Ectodermal cell (in vitro differentiated cells): ENCODE measurements at regions not wholly inside any gene's neighbourhood (a gene's known extent, or its start where the extent isn't known, plus 50 kb on each side); places are given as distances from the start of the nearest gene placed in this dataset.

Experiments
- H3K27ac ChIP-seq: 2 replicates; pipeline ENCODE4 v1.7.0; 2013; ENCODE audit warnings: mild to moderate bottlenecking, low read depth, low read length; ENCODE audit not compliant: insufficient read depth, poor library complexity, severe bottlenecking
- H3K27me3 ChIP-seq: 2 replicates; pipeline ENCODE4 v1.7.0; 2013; ENCODE audit warnings: mild to moderate bottlenecking, low read length; ENCODE audit not compliant: insufficient read depth, control insufficient read depth, poor library complexity, severe bottlenecking
- H3K36me3 ChIP-seq: one replicate; pipeline ENCODE4 v1.7.0; 2013; ENCODE audit warnings: low read length; ENCODE audit not compliant: control insufficient read depth, insufficient read depth
- H3K4me1 ChIP-seq: one replicate; pipeline ENCODE4 v1.7.0; 2013; ENCODE audit warnings: low read length; ENCODE audit not compliant: control insufficient read depth, insufficient read depth
- H3K4me3 ChIP-seq: 2 replicates; pipeline ENCODE4 v1.7.0; 2013; ENCODE audit warnings: low read depth, low read length, control low read depth; ENCODE audit not compliant: insufficient read depth
- H3K9me3 ChIP-seq: 2 replicates; pipeline ENCODE4 v1.7.0; 2013; ENCODE audit warnings: mild to moderate bottlenecking, low read length, moderate library complexity; ENCODE audit not compliant: control insufficient read depth
- WGBS, 2 experiments: methylation state at CpG; one replicate each; pipeline ENCODE4 v1.1.7; 2013; ENCODE audit warnings: missing lambda C conversion rate in 2 of 2; 5-methylcytosine and 5-hydroxymethylcytosine counted together

DNA sequence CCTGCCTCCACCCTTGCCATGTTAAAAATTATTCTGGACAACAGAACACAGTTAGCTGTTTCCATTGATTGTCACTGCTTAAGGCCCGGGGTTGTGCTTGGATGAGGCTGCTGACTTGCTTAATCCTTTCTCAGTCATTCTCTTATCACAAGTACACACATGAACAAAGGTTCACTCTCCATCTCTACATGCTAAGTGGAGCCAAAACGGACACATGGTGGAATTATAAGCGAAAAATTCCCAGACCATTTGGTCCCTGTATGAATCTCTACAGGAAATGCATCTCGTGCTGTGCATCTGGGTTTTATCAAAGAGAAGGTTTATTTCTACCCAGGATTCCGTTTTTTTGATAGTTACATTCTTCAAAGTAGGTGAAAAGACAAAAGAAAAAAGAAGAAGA, 177.5 kb upstream of the ETAA1 start:
- Histone ChIP-seq H3K36me3 (no peaks in the 10 kb centered on the region), H3K9me3 (no peaks in the 10 kb centered on the region), H3K4me1 (no peaks in the 10 kb centered on the region), H3K4me3 (no peak overlapping the region), H3K27me3 (no peaks in the 10 kb centered on the region), H3K27ac (no peak overlapping the region)
- WGBS, 2 experiments, result 93 to 94% methylated on average over 5 of the region's 5 CpGs

DNA sequence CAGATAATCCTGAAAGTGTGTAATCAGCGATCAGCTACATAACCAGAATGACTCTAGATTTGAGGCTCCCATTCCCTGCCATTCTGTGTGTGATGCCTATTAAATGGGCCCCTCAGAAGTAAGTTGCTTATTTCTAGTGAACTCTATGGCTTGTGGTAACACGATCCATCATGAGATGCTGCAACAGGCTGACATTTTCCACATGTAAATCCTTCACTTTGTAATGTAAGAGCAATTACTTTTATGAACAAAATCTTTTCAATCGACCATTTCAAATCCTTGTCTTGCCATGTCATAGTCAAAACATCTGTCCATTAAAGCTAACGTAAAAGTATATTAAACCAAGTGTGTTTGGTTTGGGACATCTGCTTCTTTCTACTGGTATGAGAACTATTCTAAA, 175.9 kb upstream of the ETAA1 start:
- H3K36me3 ChIP-seq, result no peaks in the 10 kb centered on the region
- no peaks in the 10 kb centered on the region for H3K9me3 ChIP-seq
- H3K4me1 ChIP-seq, result no peaks in the 10 kb centered on the region
- no peak overlapping the region for H3K27ac ChIP-seq
- no peaks in the 10 kb centered on the region for H3K27me3 ChIP-seq
- H3K4me3 ChIP-seq, result no peak overlapping the region
- WGBS, 2 experiments, result 90 to 100% methylated on average over 4 of the region's 4 CpGs

DNA sequence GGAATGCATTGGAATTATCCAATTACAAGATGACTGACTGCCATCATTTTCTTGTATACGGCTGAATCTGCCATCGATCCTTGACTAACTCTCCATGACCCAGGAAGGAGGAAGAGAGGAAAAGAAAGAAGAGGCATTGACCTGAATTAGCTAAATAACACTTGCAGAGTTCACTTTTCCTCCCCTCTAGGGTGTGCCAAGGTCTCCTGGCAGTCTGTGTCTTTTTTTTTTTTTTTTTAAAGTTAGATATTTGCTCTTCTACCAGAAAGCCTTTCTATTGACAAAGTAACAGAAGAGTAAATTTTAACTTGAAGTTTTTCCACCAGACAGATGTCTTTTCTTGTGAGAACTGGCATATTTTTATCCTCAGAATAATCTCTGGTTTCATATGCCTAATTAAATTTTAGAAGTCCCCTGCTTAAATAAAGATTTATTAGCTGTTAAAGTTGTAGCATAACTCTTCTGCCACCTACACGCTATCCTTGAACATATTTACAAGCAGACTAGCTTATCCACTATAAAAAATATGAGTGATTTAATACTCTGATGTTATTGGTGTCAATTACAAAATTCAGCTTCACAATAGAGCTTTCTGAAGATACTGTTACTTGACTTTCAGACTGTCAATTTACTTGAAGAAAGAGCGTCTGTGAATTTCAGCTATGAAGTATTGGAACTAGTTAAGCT, 171.7 kb upstream of the ETAA1 start:
- Histone ChIP-seq H3K36me3 (no peaks in the 10 kb centered on the region), H3K27ac (no peak overlapping the region), H3K27me3 (no peaks in the 10 kb centered on the region), H3K9me3 (no peaks in the 10 kb centered on the region), H3K4me3 (no peak overlapping the region), H3K4me1 (no peaks in the 10 kb centered on the region)
- WGBS, 2 experiments, result 95 to 97% methylated on average over 3 of the region's 4 CpGs

DNA sequence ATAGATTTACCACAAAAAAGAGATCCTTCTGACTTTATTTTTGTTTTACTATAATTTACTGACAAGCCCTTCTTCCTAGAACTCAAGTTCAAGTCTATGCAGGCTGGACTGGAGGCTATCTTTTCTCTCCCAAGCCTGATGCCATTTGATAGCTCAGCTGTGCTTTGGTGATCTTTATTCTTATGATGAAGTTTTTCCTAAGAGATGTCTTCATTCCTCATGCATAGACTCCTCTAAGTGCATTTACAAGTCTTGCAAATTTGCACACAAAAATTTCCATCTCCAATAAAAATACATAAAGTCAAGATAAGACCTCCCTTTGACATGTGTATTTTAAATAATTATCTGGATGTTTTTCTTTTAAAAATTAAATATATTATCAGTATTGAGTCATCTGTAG, 167.4 kb upstream of the ETAA1 start:
- Histone ChIP-seq H3K4me1 (no peaks in the 10 kb centered on the region), H3K27ac (no peak overlapping the region), H3K36me3 (no peaks in the 10 kb centered on the region), H3K27me3 (no peaks in the 10 kb centered on the region), H3K4me3 (no peak overlapping the region), H3K9me3 (no peaks in the 10 kb centered on the region)

DNA sequence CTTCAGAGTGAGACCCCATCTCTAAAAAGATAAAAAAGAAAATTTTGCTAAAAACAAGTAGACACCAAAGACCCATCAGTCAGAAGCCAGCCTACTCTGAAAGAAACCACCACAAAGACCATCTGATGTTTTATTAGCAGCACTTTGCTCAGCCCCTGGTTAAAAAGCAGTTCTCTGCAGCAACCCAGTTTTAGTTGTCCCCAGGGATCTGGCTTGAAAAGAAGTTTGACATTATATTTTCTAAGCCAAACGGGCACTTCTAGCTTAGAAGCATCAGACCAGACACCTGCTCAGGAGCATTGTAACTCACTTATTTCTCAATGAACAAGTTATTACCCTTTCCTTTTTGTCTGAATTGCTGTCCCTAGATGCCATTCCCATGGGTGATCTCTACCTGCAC, 164.2 kb upstream of the ETAA1 start:
- 84 to 96% methylated on average over 1 of the region's 1 CpG for WGBS, 2 experiments
- no peak overlapping the region for H3K27ac ChIP-seq

GRCh38 chr2:67234440-67234839, 162.7 kb upstream of the ETAA1 start:
- 68 to 74% methylated on average over 3 of the region's 3 CpGs for WGBS, 2 experiments
- H3K27ac ChIP-seq, result no peak overlapping the region
- no peaks in the 10 kb centered on the region for H3K27me3 ChIP-seq
- H3K4me1 ChIP-seq, result no peaks in the 10 kb centered on the region
- no peaks in the 10 kb centered on the region for H3K9me3 ChIP-seq
- no peaks in the 10 kb centered on the region for H3K36me3 ChIP-seq
- H3K4me3 ChIP-seq, result no peak overlapping the region

More for the DNA sequence above, 164.2 kb upstream of the ETAA1 start:
- no peaks in the 10 kb centered on the region for H3K36me3 ChIP-seq
- H3K4me3 ChIP-seq, result no peak overlapping the region
- H3K9me3 ChIP-seq, result no peaks in the 10 kb centered on the region
- no peaks in the 10 kb centered on the region for H3K27me3 ChIP-seq
- no peaks in the 10 kb centered on the region for H3K4me1 ChIP-seq

- Histone ChIP-seq H3K4me1 (no peaks in the 10 kb centered on the region), H3K36me3 (no peaks in the 10 kb centered on the region), H3K27ac (no peak overlapping the region), H3K9me3 (no peaks in the 10 kb centered on the region), H3K4me3 (no peak overlapping the region), H3K27me3 (no peaks in the 10 kb centered on the region)
- WGBS, 2 experiments, result 87 to 100% methylated on average over 1 of the region's 2 CpGs
These were observed 159.8 kb upstream of the ETAA1 start for GRCh38 chr2:67237288-67237687.

- Histone ChIP-seq H3K27ac (no peak overlapping the region), H3K36me3 (no peaks in the 10 kb centered on the region), H3K27me3 (no peaks in the 10 kb centered on the region), H3K4me1 (no peaks in the 10 kb centered on the region), H3K4me3 (no peak overlapping the region), H3K9me3 (no peaks in the 10 kb centered on the region)
- 95 to 100% methylated on average over 2 of the region's 2 CpGs for WGBS, 2 experiments
These were observed 156.6 kb upstream of the ETAA1 start for GRCh38 chr2:67240507-67240906.

GRCh38 chr2:67241453-67241852, 155.7 kb upstream of the ETAA1 start:
- no peaks in the 10 kb centered on the region for H3K9me3 ChIP-seq
- H3K27ac ChIP-seq, result no peak overlapping the region
- WGBS, 2 experiments, result 97 to 100% methylated on average over 1 of the region's 1 CpG

GRCh38 chr2:67242456-67242855, 154.7 kb upstream of the ETAA1 start:
- no peak overlapping the region for H3K27ac ChIP-seq
- H3K36me3 ChIP-seq, result no peaks in the 10 kb centered on the region
- no peaks in the 10 kb centered on the region for H3K9me3 ChIP-seq
- H3K4me1 ChIP-seq, result no peaks in the 10 kb centered on the region
- WGBS, 2 experiments, result 94 to 96% methylated on average over 2 to 3 of the region's 3 CpGs
- H3K4me3 ChIP-seq, result no peak overlapping the region
- no peaks in the 10 kb centered on the region for H3K27me3 ChIP-seq

More at GRCh38 chr2:67241453-67241852, 155.7 kb upstream of the ETAA1 start:
- no peaks in the 10 kb centered on the region for H3K27me3 ChIP-seq
- H3K36me3 ChIP-seq, result no peaks in the 10 kb centered on the region
- no peak overlapping the region for H3K4me3 ChIP-seq
- no peaks in the 10 kb centered on the region for H3K4me1 ChIP-seq

DNA sequence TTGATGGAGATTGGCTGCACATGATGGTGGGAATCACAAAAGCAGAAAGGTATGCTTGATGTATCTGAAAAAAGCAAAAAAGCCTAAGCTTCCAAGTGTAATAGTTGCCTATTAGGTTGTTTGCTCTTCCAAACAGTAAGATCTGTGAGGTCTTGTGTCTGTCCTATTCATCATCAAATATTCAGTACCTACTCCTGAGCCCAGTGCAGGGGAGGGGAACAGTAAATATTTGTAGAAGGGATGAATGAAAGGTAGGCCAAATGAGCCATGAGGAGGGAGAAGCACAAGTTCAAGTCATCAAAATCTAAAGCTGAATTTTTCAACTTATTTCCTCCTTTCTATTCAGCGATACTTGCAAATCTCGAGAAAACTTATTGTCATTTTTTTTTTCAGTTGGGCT, 153.2 kb upstream of the ETAA1 start:
- H3K36me3 ChIP-seq, result no peaks in the 10 kb centered on the region
- no peak overlapping the region for H3K4me3 ChIP-seq
- H3K27ac ChIP-seq, result no peak overlapping the region
- no peaks in the 10 kb centered on the region for H3K4me1 ChIP-seq
- H3K9me3 ChIP-seq, result no peaks in the 10 kb centered on the region
- H3K27me3 ChIP-seq, result no peaks in the 10 kb centered on the region
- WGBS, 2 experiments, result 82 to 98% methylated on average over 2 of the region's 2 CpGs
